Activated naive CD8-positive, alpha-beta T cell (primary cell): ENCODE measurements at regions not wholly inside any gene's neighbourhood (a gene's known extent, or its start where the extent isn't known, plus 50 kb on each side); places are given as distances from the start of the nearest gene placed in this dataset.

Experiments used
- H3K27ac Mint-ChIP-seq: one replicate; pipeline ENCODE4 v1.8.0; 2021; ENCODE audit warnings: mixed read lengths
- H3K27me3 Mint-ChIP-seq: one replicate; pipeline ENCODE4 v1.8.0; 2021; ENCODE audit warnings: mixed read lengths
- H3K36me3 Mint-ChIP-seq: one replicate; pipeline ENCODE4 v1.8.0; 2021; ENCODE audit warnings: mixed read lengths
- H3K4me1 Mint-ChIP-seq: one replicate; pipeline ENCODE4 v1.8.0; 2021; ENCODE audit warnings: low read depth, mixed read lengths
- H3K4me3 Mint-ChIP-seq: one replicate; pipeline ENCODE4 v1.8.0; 2021; ENCODE audit warnings: mild to moderate bottlenecking, mixed read lengths
- H3K9me3 Mint-ChIP-seq: one replicate; pipeline ENCODE4 v1.8.0; 2021; ENCODE audit warnings: low read depth, mixed read lengths

DNA sequence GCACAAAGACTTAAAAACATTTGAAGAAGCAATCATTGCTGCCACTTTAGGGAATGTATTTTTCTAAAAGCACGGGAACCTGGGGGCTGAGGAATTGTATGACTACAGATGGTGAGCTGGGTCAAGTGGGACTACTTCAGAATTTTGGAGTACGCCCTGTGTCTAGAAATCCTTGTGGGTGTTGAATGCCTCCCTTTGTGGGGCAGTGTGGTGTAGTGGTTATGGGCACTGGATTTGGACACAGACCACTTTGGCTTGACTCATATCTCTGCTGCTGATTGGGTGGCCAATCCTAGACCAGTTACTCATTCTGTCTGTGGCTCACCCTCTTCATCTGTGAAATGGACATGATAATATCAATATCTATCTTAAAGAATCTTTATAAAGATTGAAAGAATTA is 155.0 kb upstream of the RPS6KA3 start:
- peaks cover 36% of the 10 kb centered on the region for H3K4me1 Mint-ChIP-seq
- no peak overlapping the region for H3K27ac Mint-ChIP-seq
- H3K36me3 Mint-ChIP-seq = no peaks in the 10 kb centered on the region
- no peak overlapping the region for H3K4me3 Mint-ChIP-seq
- H3K9me3 Mint-ChIP-seq = no peaks in the 10 kb centered on the region
- no peaks in the 10 kb centered on the region for H3K27me3 Mint-ChIP-seq

DNA sequence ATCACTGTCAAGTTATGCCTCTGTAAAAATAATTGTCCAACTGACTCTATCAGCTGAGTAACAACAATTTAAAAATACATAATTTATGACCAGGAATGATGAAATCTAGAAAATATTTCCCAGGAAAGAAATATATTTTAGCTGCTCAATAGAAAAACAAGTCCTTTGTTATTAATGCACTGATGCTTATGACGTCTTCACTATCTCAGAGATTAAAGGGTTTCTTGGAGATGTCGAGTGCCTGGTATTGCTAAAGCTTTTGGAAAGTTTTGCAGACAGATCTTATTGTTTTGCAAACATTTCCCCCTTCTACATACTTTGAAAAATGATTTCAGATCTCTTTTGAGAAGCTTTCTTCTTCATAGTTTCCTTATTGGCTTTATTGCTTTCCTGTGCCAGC is 154.6 kb upstream of the RPS6KA3 start:
- no peaks in the 10 kb centered on the region for H3K27me3 Mint-ChIP-seq
- peaks cover 36% of the 10 kb centered on the region for H3K4me1 Mint-ChIP-seq
- no peak overlapping the region for H3K27ac Mint-ChIP-seq
- no peaks in the 10 kb centered on the region for H3K36me3 Mint-ChIP-seq
- H3K9me3 Mint-ChIP-seq = no peaks in the 10 kb centered on the region
- no peak overlapping the region for H3K4me3 Mint-ChIP-seq

DNA sequence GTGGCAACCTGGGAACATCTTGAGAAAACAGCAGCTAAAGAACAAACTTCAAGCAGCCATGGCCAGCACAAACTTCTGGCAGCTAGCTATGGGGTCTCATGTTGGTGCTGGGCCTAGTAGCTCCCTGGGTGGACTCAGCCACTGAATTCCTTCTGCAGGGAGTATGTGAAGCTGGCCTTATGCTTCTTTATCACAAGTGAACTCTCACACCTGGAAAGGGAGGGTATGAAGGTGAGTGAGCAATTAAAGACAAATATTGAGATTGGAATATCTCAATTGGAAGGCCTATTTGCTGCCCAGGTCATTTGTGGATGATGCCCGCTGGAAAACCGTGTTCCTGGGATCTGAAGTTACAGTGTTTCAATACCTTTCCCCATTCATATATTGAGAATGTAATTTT is 153.3 kb upstream of the RPS6KA3 start:
- H3K9me3 Mint-ChIP-seq = no peaks in the 10 kb centered on the region
- H3K27me3 Mint-ChIP-seq = no peaks in the 10 kb centered on the region
- no peaks in the 10 kb centered on the region for H3K36me3 Mint-ChIP-seq
- peaks cover 40% of the 10 kb centered on the region for H3K4me1 Mint-ChIP-seq
- no peak overlapping the region for H3K27ac Mint-ChIP-seq
- H3K4me3 Mint-ChIP-seq = no peak overlapping the region

DNA sequence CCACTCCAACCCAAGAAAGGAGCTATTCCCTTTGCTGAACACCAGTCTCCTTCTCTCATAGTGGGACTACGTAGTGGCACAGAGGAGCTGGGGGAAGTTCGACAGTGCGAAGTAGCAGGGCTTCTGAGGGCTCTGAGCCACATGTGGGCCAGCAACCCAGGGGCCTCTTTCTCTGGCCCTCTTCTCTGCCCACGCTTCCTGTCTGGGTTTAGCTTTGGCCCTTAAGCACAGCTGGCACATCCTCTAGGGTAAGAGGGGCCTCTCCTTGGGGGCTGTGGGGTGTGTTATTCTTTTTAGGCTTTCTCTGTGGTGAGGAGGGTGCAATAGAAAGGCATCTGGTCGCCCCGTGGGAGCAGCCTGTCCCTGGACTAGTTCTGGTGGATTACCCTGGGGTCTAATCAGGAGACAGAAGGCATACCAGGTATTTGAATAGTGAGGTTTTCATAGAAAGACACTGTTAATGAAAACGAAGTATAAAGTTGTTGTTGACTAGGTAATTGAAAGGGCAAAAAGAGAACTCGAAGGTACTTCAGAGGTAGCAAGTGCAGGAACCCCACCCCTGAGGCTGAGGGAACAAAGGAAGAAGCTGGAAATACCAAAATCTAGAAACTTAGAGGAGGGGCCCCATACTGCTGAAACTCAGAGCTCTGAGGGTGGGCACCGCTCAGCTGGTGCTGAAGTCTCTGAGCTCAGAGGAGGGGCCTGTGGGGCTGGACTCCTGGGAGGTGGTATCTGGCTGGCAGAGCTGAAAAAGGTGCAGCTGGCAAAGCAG is 151.9 kb upstream of the RPS6KA3 start:
- Mint-ChIP-seq H3K27me3 (no peaks in the 10 kb centered on the region), H3K36me3 (no peaks in the 10 kb centered on the region), H3K27ac (peak overlapping the region; percentile 83), H3K4me1 (peaks cover 55% of the 10 kb centered on the region), H3K9me3 (no peaks in the 10 kb centered on the region), H3K4me3 (no peak overlapping the region)

DNA sequence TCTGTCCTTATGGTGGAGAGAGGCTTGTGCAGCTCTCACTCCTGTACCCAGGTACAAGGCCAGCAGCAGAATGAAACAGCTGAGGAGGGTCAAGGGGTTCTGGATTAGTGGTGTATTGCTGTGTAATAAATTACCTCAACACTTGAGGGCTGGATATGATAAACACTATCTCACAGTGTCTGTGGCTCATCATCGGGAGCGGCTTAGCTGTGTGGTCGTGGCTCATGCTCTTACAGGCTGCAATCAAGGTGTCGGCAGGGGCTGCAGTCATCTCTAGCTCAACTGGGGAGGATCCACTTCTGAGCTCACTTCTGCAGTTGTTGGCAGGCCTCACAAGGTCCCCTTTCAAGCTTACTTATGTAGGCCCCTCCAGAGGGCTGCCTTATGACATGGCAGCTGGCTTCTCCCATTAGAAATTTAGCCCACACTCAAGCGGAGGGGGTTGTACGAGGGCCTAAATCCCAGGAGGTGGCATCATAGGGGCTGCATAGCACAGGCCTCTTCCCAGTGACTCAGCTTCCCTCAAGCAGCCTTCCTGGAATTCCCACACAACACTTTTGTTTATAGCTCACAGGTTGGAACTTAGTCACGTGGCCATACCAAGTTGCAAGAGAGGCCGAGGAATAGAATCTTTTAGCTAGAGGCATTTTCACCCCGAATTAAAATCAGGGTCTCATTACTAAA is 148.2 kb upstream of the RPS6KA3 start:
- H3K4me3 Mint-ChIP-seq = no peak overlapping the region

DNA sequence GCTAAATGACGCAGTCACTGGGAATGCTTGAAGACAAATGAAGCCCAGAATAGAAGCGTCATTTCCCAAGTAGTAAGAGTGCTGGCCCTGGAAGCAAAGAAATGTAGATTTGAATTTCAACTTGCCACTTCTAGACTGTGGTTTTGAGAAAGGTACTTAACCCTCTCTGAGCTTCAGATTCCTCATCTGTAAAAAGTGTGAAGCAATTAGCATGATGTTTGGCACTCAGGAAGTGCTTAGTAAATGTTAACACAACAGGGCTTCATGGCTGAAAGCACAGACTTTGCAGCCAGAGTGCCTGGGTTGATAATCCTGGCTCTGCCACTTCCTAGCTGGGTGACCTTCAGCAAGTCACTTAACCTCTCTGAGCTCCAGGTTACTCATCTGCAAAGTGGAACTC is 147.4 kb upstream of the RPS6KA3 start:
- peaks cover 59% of the 10 kb centered on the region for H3K4me1 Mint-ChIP-seq
- H3K27me3 Mint-ChIP-seq = no peaks in the 10 kb centered on the region
- peak overlapping the region; percentile 22 for H3K27ac Mint-ChIP-seq
- no peak overlapping the region for H3K4me3 Mint-ChIP-seq
- H3K36me3 Mint-ChIP-seq = no peaks in the 10 kb centered on the region
- no peaks in the 10 kb centered on the region for H3K9me3 Mint-ChIP-seq

More for the DNA sequence above, 148.2 kb upstream of the RPS6KA3 start:
- Mint-ChIP-seq H3K27me3 (no peaks in the 10 kb centered on the region), H3K9me3 (no peaks in the 10 kb centered on the region), H3K27ac (no peak overlapping the region), H3K4me1 (peaks cover 65% of the 10 kb centered on the region), H3K36me3 (no peaks in the 10 kb centered on the region)

DNA sequence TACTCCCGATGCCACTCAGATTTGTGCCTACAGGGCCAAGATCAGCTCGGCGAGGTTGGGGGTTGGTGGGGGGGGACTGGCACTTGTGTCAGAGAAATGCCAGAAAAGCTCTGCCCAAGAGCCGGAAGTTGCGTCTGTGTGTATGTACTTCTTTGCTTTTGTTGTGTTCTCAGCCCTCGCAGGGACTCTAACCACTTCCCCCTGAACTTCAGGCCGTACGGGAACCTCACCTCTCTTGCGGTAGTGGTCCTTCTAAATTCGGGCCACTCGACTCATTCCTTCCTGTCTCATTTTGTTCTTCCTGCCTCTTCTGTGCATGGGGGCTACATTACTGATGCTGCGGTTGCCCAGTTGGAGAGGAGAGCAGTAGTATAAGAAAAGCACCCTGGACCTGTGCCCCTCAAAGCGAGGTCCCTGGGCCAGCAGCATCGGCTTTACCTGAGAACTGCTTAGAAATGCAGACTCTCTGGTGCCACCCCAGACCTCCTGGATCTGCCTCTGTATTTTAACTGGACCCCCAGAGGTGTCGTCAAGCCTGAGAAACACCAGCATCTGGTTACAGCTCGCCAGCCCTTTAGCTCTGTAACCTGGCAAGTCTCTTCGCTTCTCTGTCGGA is 146.3 kb upstream of the RPS6KA3 start:
- Mint-ChIP-seq H3K9me3 (no peaks in the 10 kb centered on the region), H3K27ac (peak overlapping the region; percentile 89), H3K27me3 (no peaks in the 10 kb centered on the region), H3K4me3 (peak overlapping the region; percentile 57), H3K4me1 (peaks cover 48% of the 10 kb centered on the region), H3K36me3 (no peaks in the 10 kb centered on the region)

DNA sequence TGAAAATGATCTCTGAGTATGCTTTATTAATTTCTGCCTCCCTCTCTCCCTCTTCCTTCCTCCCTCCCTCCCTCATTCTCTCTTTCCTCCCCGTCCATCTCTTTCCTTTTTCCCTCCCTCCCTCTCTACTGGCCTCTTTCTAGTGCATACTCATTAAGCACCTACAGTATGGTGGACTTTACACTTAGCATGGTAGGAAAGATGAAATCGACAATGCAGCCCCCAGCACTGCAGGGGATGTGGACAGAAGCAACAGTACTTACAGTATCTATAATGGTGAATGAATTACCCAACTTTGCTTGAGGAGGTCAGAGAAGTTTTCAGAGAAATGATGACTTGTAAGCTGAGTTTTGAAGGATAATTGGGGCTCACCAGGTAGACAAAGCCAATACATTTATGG is 143.8 kb upstream of the RPS6KA3 start:
- Mint-ChIP-seq H3K4me1 (peaks cover 41% of the 10 kb centered on the region), H3K27ac (no peak overlapping the region)

DNA sequence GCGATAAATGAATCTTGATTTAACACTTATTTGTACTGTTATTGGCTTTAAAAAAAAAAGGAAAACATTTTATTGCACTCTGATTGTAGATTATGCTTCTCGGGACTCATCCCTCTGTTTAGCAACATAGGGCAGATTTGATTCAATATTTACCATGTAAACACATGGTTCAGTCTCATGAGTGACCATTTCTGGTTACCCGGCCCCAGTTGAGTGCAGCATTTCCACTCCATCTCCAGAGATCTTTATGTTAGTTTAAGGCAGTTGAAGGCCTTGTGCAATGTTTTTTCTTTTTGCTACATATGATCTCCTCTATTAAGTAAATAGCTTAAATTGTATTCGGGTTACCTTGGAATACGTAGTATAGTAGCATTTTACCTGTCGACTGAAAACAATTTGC is 143.3 kb upstream of the RPS6KA3 start:
- H3K4me1 Mint-ChIP-seq = peaks cover 38% of the 10 kb centered on the region
- H3K27ac Mint-ChIP-seq = no peak overlapping the region
- H3K4me3 Mint-ChIP-seq = no peak overlapping the region
- no peaks in the 10 kb centered on the region for H3K36me3 Mint-ChIP-seq
- H3K9me3 Mint-ChIP-seq = no peaks in the 10 kb centered on the region
- H3K27me3 Mint-ChIP-seq = no peaks in the 10 kb centered on the region

More for the DNA sequence above, 143.8 kb upstream of the RPS6KA3 start:
- no peak overlapping the region for H3K4me3 Mint-ChIP-seq
- H3K27me3 Mint-ChIP-seq = no peaks in the 10 kb centered on the region
- no peaks in the 10 kb centered on the region for H3K36me3 Mint-ChIP-seq
- H3K9me3 Mint-ChIP-seq = no peaks in the 10 kb centered on the region

DNA sequence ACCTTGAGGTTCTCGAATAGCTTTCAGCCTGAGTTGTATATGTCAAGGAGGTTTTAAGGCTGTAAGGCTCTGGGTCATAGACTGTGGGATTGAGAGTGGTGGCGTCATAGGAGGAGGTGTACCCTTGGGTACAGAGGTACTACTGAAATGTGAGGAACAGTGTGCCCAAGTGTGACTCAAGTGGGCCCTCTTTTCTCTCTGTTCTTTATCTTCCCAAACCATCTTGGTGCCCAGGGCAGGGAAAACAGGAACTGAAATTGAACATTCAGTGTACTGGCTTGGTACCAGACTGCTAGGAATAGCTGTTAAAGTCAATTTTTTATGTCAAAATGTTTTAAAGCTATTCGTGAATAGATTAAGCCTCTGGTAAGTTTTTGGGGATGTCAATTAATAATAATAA is 136.2 kb upstream of the RPS6KA3 start:
- Mint-ChIP-seq H3K4me3 (no peak overlapping the region), H3K36me3 (no peaks in the 10 kb centered on the region), H3K27ac (no peak overlapping the region), H3K9me3 (no peaks in the 10 kb centered on the region), H3K27me3 (no peaks in the 10 kb centered on the region), H3K4me1 (peaks cover 13% of the 10 kb centered on the region)

DNA sequence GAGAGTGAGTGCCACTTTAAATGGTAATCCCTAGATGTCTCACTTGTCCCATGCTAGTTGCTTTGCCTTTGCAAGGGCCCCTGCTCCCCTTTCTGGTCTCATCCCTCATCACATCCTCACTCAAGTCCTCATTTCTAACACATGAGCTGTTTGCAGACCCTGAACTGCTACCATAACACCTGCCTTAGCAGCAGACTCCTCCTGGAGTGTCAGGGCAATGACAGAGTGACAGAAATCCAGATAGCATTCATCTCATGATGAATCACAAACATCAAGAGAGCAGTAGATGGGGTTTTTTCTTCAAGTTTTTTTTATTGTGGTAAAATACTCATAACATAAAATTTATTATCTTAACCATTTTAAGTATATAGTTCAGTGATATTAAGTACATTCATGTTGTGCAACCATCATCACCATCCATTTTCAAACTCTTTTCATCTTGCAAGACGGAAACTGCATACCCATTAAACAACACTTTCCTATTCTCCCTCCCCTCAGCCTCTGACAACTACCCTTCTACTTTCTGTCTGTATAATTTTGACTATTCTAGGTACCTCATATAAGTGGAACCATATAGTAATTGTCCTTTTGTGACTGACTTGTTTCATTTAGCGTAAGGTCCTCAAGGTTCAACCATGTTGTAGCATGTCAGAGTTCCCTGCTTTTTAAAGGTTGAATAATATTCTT is 133.2 kb upstream of the RPS6KA3 start:
- H3K4me1 Mint-ChIP-seq = peaks cover 13% of the 10 kb centered on the region
- no peak overlapping the region for H3K27ac Mint-ChIP-seq
- no peaks in the 10 kb centered on the region for H3K27me3 Mint-ChIP-seq
- H3K9me3 Mint-ChIP-seq = no peaks in the 10 kb centered on the region
- H3K4me3 Mint-ChIP-seq = no peak overlapping the region
- H3K36me3 Mint-ChIP-seq = no peaks in the 10 kb centered on the region

DNA sequence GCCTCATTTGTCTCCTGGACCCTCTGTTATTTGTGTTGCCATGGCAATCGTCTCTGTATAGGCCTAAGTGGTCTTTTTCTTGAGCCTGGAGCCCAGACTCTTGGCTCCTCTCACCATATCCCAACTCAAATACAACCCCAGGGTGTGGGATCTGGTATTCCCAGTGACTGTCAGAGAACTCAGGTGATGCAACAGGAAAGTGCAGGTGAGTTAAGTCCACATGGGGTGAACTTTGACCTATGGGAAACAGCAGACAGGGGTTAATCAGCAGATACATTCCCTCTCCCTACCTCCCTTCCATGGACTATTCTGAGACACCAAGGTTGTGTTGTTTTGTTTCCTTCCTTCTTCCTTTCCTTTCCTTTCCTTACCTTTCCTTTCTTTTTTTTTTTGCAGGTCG is 130.9 kb upstream of the RPS6KA3 start:
- H3K9me3 Mint-ChIP-seq = no peaks in the 10 kb centered on the region
- no peak overlapping the region for H3K27ac Mint-ChIP-seq
- peaks cover 13% of the 10 kb centered on the region for H3K4me1 Mint-ChIP-seq
- H3K4me3 Mint-ChIP-seq = no peak overlapping the region
- no peaks in the 10 kb centered on the region for H3K36me3 Mint-ChIP-seq
- H3K27me3 Mint-ChIP-seq = no peaks in the 10 kb centered on the region

DNA sequence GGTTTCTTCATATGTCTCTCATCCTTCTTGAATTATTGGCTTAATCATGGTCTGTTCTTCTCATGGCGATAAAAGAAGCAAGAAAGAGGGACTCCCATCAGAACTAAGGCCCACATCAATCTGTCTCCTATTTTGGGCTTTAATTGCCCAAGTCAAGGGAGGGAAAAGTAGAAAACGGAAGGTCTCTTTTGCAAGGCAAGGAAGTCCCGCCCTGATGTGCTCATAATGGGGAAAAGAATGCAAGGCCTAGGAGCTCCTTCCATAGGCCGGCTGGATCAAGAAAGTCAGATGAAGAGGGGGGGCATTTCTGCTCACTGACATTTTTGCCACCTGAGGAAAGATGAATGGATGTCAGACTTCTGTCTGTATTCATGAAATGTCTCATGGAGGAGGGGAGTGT is 127.7 kb upstream of the RPS6KA3 start:
- no peak overlapping the region for H3K4me3 Mint-ChIP-seq
- no peaks in the 10 kb centered on the region for H3K9me3 Mint-ChIP-seq
- no peaks in the 10 kb centered on the region for H3K36me3 Mint-ChIP-seq
- no peaks in the 10 kb centered on the region for H3K27me3 Mint-ChIP-seq
- H3K27ac Mint-ChIP-seq = no peak overlapping the region
- peaks cover 7% of the 10 kb centered on the region for H3K4me1 Mint-ChIP-seq

DNA sequence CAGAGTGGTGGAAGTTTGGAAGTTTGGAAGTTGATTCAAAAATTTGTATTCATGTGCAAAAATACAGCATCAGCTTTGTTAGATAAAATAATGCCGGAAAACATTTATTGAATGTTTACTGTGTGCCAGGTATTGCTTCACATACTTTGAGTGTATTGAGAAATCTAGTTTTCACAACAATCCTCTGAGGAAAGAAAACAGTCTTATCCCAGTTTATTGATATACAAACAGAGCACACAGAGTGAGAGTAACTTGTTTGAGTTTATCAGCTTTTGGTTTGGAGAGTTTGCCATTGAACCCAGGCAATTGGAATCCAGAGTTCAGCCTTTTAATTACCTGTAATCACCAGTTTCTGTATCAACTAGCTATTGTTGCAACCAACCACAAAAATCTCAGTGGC is 127.2 kb upstream of the RPS6KA3 start:
- Mint-ChIP-seq H3K27me3 (no peaks in the 10 kb centered on the region), H3K36me3 (no peaks in the 10 kb centered on the region), H3K4me1 (peaks cover 3% of the 10 kb centered on the region), H3K4me3 (no peak overlapping the region), H3K27ac (no peak overlapping the region), H3K9me3 (no peaks in the 10 kb centered on the region)

DNA sequence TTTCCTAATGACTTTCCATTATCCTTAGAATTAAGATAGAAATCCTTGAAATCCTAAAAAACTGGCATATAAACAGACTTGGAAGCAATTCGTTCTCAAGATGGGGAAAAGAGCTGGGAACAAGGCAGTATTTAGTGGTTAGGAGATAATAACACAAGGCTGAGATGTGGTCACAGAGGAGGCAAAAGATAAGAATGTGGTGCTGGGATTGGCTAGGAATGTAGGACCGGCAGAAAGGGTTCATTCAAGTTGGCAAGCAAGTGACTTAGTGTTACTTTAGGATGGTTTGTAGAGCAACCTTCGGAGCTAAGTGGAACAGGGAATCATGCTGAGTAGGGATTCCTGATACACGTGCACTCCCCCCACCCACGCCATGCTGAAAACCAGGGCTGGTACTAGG is 121.9 kb upstream of the RPS6KA3 start:
- no peak overlapping the region for H3K27ac Mint-ChIP-seq
- no peaks in the 10 kb centered on the region for H3K4me1 Mint-ChIP-seq
- H3K27me3 Mint-ChIP-seq = no peaks in the 10 kb centered on the region
- no peak overlapping the region for H3K4me3 Mint-ChIP-seq
- H3K9me3 Mint-ChIP-seq = no peaks in the 10 kb centered on the region
- H3K36me3 Mint-ChIP-seq = no peaks in the 10 kb centered on the region
